Testis (tissue), 2 donors: ENCODE measurements at regions not wholly inside any gene's neighbourhood (a gene's known extent, or its start where the extent isn't known, plus 50 kb on each side); places are given as distances from the start of the nearest gene placed in this dataset.
"Not testable (repeated sequence)": the region's sequence is repeated elsewhere in the genome, so short reads cannot be mapped to it uniquely, and the experiment has no call there.

Source experiments
- DNase-seq: peaks from one replicate; pipeline ENCODE4 v3.0.0-alpha.2; 2019
- H3K27ac ChIP-seq, 2 donors: fragments of 200-600 bp; sonication (generic); one replicate each; pipeline ENCODE4 v1.5.1; 2019
- H3K27me3 ChIP-seq: fragments of 200-600 bp; sonication (generic); one replicate; pipeline ENCODE4 v1.5.1; 2019
- H3K36me3 ChIP-seq: fragments of 200-600 bp; sonication (generic); one replicate; pipeline ENCODE4 v1.5.1; 2017; ENCODE audit warnings: low read depth; ENCODE audit errors: missing control alignments
- H3K4me1 ChIP-seq: fragments of 200-600 bp; sonication (generic); one replicate; pipeline ENCODE4 v1.5.1; 2019
- H3K4me3 ChIP-seq, 2 donors: fragments of 200-600 bp; sonication (generic); one replicate each; pipeline ENCODE4 v1.5.1; 2017 to 2019
- H3K9me3 ChIP-seq: fragments of 200-600 bp; sonication (generic); one replicate; pipeline ENCODE4 v1.5.1; 2017
- CTCF ChIP-seq, 3 experiments: fragments of 450-650 bp in 2 of 3; fragments of 200-600 bp in 1 of 3; sonication (generic) in 1 of 3; IDR thresholded peaks; one replicate each; pipeline ENCODE4 v1.5.1; 2016 to 2019; ENCODE audit warnings: antibody characterized with exemption in 3 of 3, mild to moderate bottlenecking in 2 of 3, moderate library complexity in 1 of 3
- POLR2A ChIP-seq: fragments of 450-650 bp; IDR thresholded peaks from one replicate; pipeline ENCODE4 v1.6.1; 2017; ENCODE audit warnings: antibody characterized with exemption, mild to moderate bottlenecking, moderate library complexity
- WGBS, 2 donors: methylation state at CpG; one replicate each; pipeline ENCODE4 v1.1.5; 2018; 5-methylcytosine and 5-hydroxymethylcytosine counted together
- intact Hi-C: fragments of 100-400 bp; cut with DNase I; formaldehyde crosslinking; loops from one replicate; pipeline ENCODE4 v1.15.1; 2023; ENCODE audit warnings: low total_unique reads

GRCh38 chr7:138214926-138215325, 138.7 kb downstream of the AKR1D1 start:
- TF ChIP-seq CTCF (IDR thresholded peaks at IDR 0.05), result no peak
- TF ChIP-seq POLR2A, result no peak
- H3K4me1 ChIP-seq, result no peaks in the 10 kb centered on the region
- intact Hi-C loops, result no loop called here
- no peaks in the 10 kb centered on the region for H3K9me3 ChIP-seq
- no peak overlapping the region for H3K4me3 ChIP-seq
- DNase-seq, result no peak
- no peaks in the 10 kb centered on the region for H3K27me3 ChIP-seq
- 95 to 100% methylated on average over 4 of the region's 4 CpGs for WGBS, 2 donors
- H3K36me3 ChIP-seq, result no peaks in the 10 kb centered on the region
- no peak overlapping the region for H3K27ac ChIP-seq

- DNase-seq, H3K4me3 ChIP-seq, intact Hi-C loops, H3K4me1 ChIP-seq, H3K36me3 ChIP-seq, H3K27me3 ChIP-seq, H3K27ac ChIP-seq, H3K9me3 ChIP-seq: not testable (repeated sequence)
- 90 to 95% methylated on average over 2 to 3 of the region's 3 CpGs for WGBS, 2 donors
Measured at GRCh38 chr7:138220321-138220720, 144.1 kb downstream of the AKR1D1 start.

GRCh38 chr7:138221388-138221787, 145.1 kb downstream of the AKR1D1 start:
- DNase-seq, H3K9me3 ChIP-seq, intact Hi-C loops, H3K27ac ChIP-seq, H3K4me1 ChIP-seq, H3K36me3 ChIP-seq, H3K4me3 ChIP-seq, H3K27me3 ChIP-seq: not testable (repeated sequence)
- 84 to 89% methylated on average over 4 of the region's 4 CpGs for WGBS, 2 donors

GRCh38 chr7:138223402-138223879, 147.2 kb downstream of the AKR1D1 start:
- no peaks in the 10 kb centered on the region for H3K4me1 ChIP-seq
- H3K9me3 ChIP-seq, result no peaks in the 10 kb centered on the region
- no peak for DNase-seq
- no peak overlapping the region for H3K4me3 ChIP-seq
- H3K27me3 ChIP-seq, result no peaks in the 10 kb centered on the region
- TF ChIP-seq CTCF (IDR thresholded peaks at IDR 0.05) (no peak), POLR2A (no peak)
- WGBS, 2 donors, result 83 to 94% methylated on average over 2 of the region's 2 CpGs
- H3K36me3 ChIP-seq, result no peaks in the 10 kb centered on the region
- intact Hi-C loops, result no loop called here
- no peak overlapping the region for H3K27ac ChIP-seq

- no peak overlapping the region for H3K27ac ChIP-seq
- DNase-seq, result no peak
- H3K27me3 ChIP-seq, result no peaks in the 10 kb centered on the region
- no peaks in the 10 kb centered on the region for H3K4me1 ChIP-seq
- H3K9me3 ChIP-seq, result no peaks in the 10 kb centered on the region
- TF ChIP-seq CTCF (IDR thresholded peaks at IDR 0.05) (no peak), POLR2A (no peak)
- intact Hi-C loops, result no loop called here
- H3K36me3 ChIP-seq, result no peaks in the 10 kb centered on the region
- no peak overlapping the region for H3K4me3 ChIP-seq
- WGBS, 2 donors, result 48 to 51% methylated on average over 5 of the region's 5 CpGs
Measured at GRCh38 chr7:138226001-138226476, 149.8 kb downstream of the AKR1D1 start.

GRCh38 chr7:138226745-138227279, 150.6 kb downstream of the AKR1D1 start:
- no peaks in the 10 kb centered on the region for H3K27me3 ChIP-seq
- 65 to 85% methylated on average over 4 of the region's 4 CpGs for WGBS, 2 donors
- DNase-seq, result no peak
- no peak overlapping the region for H3K27ac ChIP-seq
- TF ChIP-seq CTCF (IDR thresholded peaks at IDR 0.05), result no peak
- no peak for TF ChIP-seq POLR2A
- intact Hi-C loops, result no loop called here
- H3K4me3 ChIP-seq, result no peak overlapping the region
- no peaks in the 10 kb centered on the region for H3K4me1 ChIP-seq
- H3K36me3 ChIP-seq, result no peaks in the 10 kb centered on the region
- H3K9me3 ChIP-seq, result no peaks in the 10 kb centered on the region
